ENCODE measurements at regions not wholly inside any gene's neighbourhood (a gene's known extent, or its start where the extent isn't known, plus 50 kb on each side); places are given as distances from the start of the nearest gene placed in this dataset.
"Not testable (repeated sequence)": the region's sequence is repeated elsewhere in the genome, so short reads cannot be mapped to it uniquely, and the experiment has no call there.

DNA sequence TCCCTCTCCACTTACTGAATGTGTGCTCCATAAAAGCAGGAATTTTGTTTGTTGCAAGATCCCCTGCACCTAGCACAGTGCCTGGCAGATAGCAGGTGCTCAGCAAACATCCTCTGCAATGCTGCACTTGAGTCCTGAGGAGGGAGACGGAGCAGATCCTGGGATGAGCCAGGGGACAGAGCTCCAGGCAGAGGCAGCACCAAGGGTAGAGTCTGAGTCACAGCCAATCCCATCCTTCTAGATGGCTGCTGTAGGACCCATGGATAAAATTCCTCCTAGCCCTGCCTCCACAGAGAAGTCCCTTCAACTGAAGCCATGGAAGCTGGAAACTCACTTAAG, 59.3 kb upstream of the SULF2 start:
- H3K27me3 Mint-ChIP-seq (ENCODE audit: low read depth in 3 of 3), result peaks cover 5 to 22% (median 7%) of the 10 kb centered on the region in 3 donors
- not testable (repeated sequence) for H3K9ac ChIP-seq (ENCODE audit: insufficient read depth, low read length, poor library complexity, severe bottlenecking); H3K27ac Mint-ChIP-seq

DNA sequence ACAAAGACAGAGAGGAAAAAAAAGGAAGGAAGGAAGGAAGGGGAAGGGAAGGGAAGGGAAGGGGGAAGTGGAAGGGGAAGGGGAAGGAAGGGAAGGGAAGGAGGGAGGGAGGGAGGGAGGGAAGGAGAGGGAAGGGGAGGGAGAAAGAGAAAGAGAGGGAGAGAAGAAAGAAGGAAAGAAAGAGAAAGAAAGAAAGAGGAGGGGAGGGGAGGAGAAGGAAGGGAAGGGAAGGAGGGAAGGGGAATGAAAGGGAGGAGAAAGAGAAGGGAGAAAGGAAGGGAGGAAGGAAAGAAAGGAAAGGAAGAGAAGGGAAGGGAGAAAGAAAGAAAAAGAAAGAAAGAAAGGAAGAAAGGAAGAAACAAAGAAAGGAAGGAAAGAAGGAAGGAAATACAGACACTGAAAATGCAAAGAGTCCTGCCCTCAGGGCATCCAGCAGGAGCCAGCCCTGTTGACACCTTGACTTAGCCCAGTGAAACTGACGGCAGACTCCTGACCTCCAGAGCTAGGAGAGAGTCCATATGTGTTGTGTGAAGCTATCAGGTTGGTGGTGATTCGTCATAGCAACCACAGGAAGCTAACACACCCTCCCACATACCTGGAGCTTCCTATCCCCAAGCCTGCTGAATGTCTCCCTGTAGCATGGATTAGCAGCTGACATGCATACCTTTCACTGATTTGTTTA, 58.7 kb upstream of the SULF2 start:
- intact Hi-C loops (cut with micrococcal nuclease), result no loop called here
- Mint-ChIP-seq H3K4me3 (no peak overlapping the region), H3K36me3 (no peaks in the 10 kb centered on the region), H3K27me3 (ENCODE audit: low read depth in 3 of 3) (peaks cover 5 to 20% (median 7%) of the 10 kb centered on the region in 3 donors), H3K9me3 (peaks cover 0 to 1% (median 0%) of the 10 kb centered on the region in 7 donors), H3K27ac (peak overlapping the region in 2 of 7 donors; percentile 20 to 53), H3K4me1 (peaks cover 2% of the 10 kb centered on the region)
- Histone ChIP-seq H3K4me1 (ENCODE audit: control insufficient read depth in 1 of 2, insufficient read depth in 2 of 2, low read length in 2 of 2) (no peaks in the 10 kb centered on the region), H3K79me2 (ENCODE audit: insufficient read depth, low read length) (no peaks in the 10 kb centered on the region), H3K27me3 (ENCODE audit: control insufficient read depth in 2 of 2, insufficient read depth in 2 of 2, low read length in 2 of 2) (no peaks in the 10 kb centered on the region), H3K4me2 (replicated peaks; ENCODE audit: extremely low read depth, low read length, poor library complexity, severe bottlenecking) (no peak overlapping the region), H3K27ac (ENCODE audit: low read depth in 1 of 2, low read length in 2 of 2) (no peak overlapping the region), H3K4me3 (replicated peaks in 1 of 3; ENCODE audit: low read depth in 2 of 3, low read length in 3 of 3) (no peak overlapping the region), H2AFZ (ENCODE audit: insufficient read depth, low read depth, low read length, poor library complexity, severe bottlenecking) (no peak overlapping the region), H3K9ac (ENCODE audit: insufficient read depth, low read length, poor library complexity, severe bottlenecking) (no peak overlapping the region), H4K20me1 (ENCODE audit: insufficient read depth, low read length) (no peaks in the 10 kb centered on the region), H3K36me3 (replicated peaks in 1 of 2; ENCODE audit: control insufficient read depth in 1 of 2, insufficient read depth in 2 of 2, low read length in 2 of 2) (no peaks in the 10 kb centered on the region), H3K9me3 (replicated peaks in 1 of 2; ENCODE audit: control insufficient read depth in 1 of 2, insufficient read depth in 1 of 2, low read length in 2 of 2) (no peaks in the 10 kb centered on the region)
- WGBS (ENCODE audit: insufficient coverage), result no CpG with 5 or more reads among the region's 2 CpGs
- TF ChIP-seq, protein P1, sequence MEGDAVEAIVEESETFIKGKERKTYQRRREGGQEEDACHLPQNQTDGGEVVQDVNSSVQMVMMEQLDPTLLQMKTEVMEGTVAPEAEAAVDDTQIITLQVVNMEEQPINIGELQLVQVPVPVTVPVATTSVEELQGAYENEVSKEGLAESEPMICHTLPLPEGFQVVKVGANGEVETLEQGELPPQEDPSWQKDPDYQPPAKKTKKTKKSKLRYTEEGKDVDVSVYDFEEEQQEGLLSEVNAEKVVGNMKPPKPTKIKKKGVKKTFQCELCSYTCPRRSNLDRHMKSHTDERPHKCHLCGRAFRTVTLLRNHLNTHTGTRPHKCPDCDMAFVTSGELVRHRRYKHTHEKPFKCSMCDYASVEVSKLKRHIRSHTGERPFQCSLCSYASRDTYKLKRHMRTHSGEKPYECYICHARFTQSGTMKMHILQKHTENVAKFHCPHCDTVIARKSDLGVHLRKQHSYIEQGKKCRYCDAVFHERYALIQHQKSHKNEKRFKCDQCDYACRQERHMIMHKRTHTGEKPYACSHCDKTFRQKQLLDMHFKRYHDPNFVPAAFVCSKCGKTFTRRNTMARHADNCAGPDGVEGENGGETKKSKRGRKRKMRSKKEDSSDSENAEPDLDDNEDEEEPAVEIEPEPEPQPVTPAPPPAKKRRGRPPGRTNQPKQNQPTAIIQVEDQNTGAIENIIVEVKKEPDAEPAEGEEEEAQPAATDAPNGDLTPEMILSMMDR (IDR thresholded peaks at IDR 0.05), result no peak
- no peak for DNase-seq

More for the DNA sequence above, 59.3 kb upstream of the SULF2 start:
- H3K27ac ChIP-seq (ENCODE audit: low read depth in 1 of 2, low read length in 2 of 2); H3K9me3 Mint-ChIP-seq; H3K36me3 ChIP-seq (replicated peaks in 1 of 2; ENCODE audit: control insufficient read depth in 1 of 2, insufficient read depth in 2 of 2, low read length in 2 of 2); H4K20me1 ChIP-seq (ENCODE audit: insufficient read depth, low read length); H3K4me1 ChIP-seq (ENCODE audit: control insufficient read depth in 1 of 2, insufficient read depth in 2 of 2, low read length in 2 of 2); H3K27me3 ChIP-seq (ENCODE audit: control insufficient read depth in 2 of 2, insufficient read depth in 2 of 2, low read length in 2 of 2); H3K4me3 Mint-ChIP-seq; H2AFZ ChIP-seq (ENCODE audit: insufficient read depth, low read depth, low read length, poor library complexity, severe bottlenecking); DNase-seq; H3K36me3 Mint-ChIP-seq; H3K79me2 ChIP-seq (ENCODE audit: insufficient read depth, low read length); H3K4me3 ChIP-seq (replicated peaks in 1 of 3; ENCODE audit: low read depth in 2 of 3, low read length in 3 of 3); intact Hi-C loops (cut with micrococcal nuclease); H3K4me1 Mint-ChIP-seq; H3K4me2 ChIP-seq (replicated peaks; ENCODE audit: extremely low read depth, low read length, poor library complexity, severe bottlenecking); H3K9me3 ChIP-seq (replicated peaks in 1 of 2; ENCODE audit: control insufficient read depth in 1 of 2, insufficient read depth in 1 of 2, low read length in 2 of 2): not testable (repeated sequence)
- 100% methylated on average over 1 of the region's 1 CpG for WGBS (ENCODE audit: insufficient coverage)

DNA sequence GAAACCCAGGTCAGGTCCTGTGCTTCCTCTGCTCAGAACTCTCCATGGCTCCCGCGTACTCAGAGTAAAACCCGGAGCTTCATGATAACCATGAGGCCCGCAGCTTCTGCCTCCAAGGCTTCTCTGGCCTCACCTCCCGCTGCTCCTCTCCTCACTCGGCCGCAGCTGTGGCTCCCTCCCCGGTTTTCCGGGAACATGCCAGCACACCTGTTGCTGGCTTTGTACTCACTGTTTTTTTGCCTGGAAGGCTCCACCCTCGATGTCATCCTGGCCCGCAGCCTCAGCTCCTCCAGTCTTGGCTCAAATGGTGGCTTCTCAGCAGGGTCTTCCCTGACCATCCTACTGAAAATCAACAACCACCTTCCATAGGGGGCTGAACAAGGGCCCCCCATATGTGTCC, 57.7 kb upstream of the SULF2 start:
- H3K27ac ChIP-seq (ENCODE audit: low read depth in 1 of 2, low read length in 2 of 2); H3K9me3 Mint-ChIP-seq; H2AFZ ChIP-seq (ENCODE audit: insufficient read depth, low read depth, low read length, poor library complexity, severe bottlenecking); H3K9me3 ChIP-seq (replicated peaks in 1 of 2; ENCODE audit: control insufficient read depth in 1 of 2, insufficient read depth in 1 of 2, low read length in 2 of 2); H3K4me1 ChIP-seq (ENCODE audit: control insufficient read depth in 1 of 2, insufficient read depth in 2 of 2, low read length in 2 of 2); H3K4me2 ChIP-seq (replicated peaks; ENCODE audit: extremely low read depth, low read length, poor library complexity, severe bottlenecking); H3K9ac ChIP-seq (ENCODE audit: insufficient read depth, low read length, poor library complexity, severe bottlenecking); H3K79me2 ChIP-seq (ENCODE audit: insufficient read depth, low read length); H3K36me3 ChIP-seq (replicated peaks in 1 of 2; ENCODE audit: control insufficient read depth in 1 of 2, insufficient read depth in 2 of 2, low read length in 2 of 2); H3K4me3 ChIP-seq (replicated peaks in 1 of 3; ENCODE audit: low read depth in 2 of 3, low read length in 3 of 3); H3K36me3 Mint-ChIP-seq; H4K20me1 ChIP-seq (ENCODE audit: insufficient read depth, low read length); H3K27me3 ChIP-seq (ENCODE audit: control insufficient read depth in 2 of 2, insufficient read depth in 2 of 2, low read length in 2 of 2); DNase-seq; intact Hi-C loops (cut with micrococcal nuclease); H3K4me3 Mint-ChIP-seq; H3K4me1 Mint-ChIP-seq: not testable (repeated sequence)
- H3K27me3 Mint-ChIP-seq (ENCODE audit: low read depth in 3 of 3), result peaks cover 5 to 20% (median 7%) of the 10 kb centered on the region in 3 donors
- peak overlapping the region in 2 of 7 donors; percentile 38 to 39 for H3K27ac Mint-ChIP-seq
- 98% methylated on average over 5 of the region's 11 CpGs for WGBS (ENCODE audit: insufficient coverage)

DNA sequence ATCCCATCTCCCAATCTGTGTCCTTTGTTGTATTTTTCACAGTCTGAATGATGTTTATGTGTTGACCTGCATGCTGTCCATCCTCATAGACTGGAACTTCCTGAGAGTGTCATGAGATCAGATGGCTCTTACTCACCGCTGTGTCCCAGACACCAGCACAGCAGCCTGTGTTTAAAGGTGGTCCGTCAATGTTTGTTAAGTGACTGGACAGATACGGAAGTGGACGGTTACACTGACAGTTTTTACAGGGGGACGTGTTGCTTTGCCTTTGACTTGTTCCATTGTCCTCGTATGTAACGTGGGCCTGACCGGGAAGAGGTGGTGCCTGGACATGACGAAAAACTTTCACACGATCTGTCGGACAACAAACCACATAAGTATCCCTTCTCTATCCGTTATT, 56.7 kb upstream of the SULF2 start:
- intact Hi-C loops (cut with micrococcal nuclease); H3K9me3 Mint-ChIP-seq: not testable (repeated sequence)
- WGBS (ENCODE audit: insufficient coverage), result 94% methylated on average over 8 of the region's 12 CpGs

More for the DNA sequence above, 56.7 kb upstream of the SULF2 start:
- not testable (repeated sequence) for H3K4me3 Mint-ChIP-seq; DNase-seq; H2AFZ ChIP-seq (ENCODE audit: insufficient read depth, low read depth, low read length, poor library complexity, severe bottlenecking); H3K27ac ChIP-seq (ENCODE audit: low read depth in 1 of 2, low read length in 2 of 2); H3K9ac ChIP-seq (ENCODE audit: insufficient read depth, low read length, poor library complexity, severe bottlenecking); H3K79me2 ChIP-seq (ENCODE audit: insufficient read depth, low read length); H3K4me3 ChIP-seq (replicated peaks in 1 of 3; ENCODE audit: low read depth in 2 of 3, low read length in 3 of 3); H3K36me3 ChIP-seq (replicated peaks in 1 of 2; ENCODE audit: control insufficient read depth in 1 of 2, insufficient read depth in 2 of 2, low read length in 2 of 2); H3K27me3 ChIP-seq (ENCODE audit: control insufficient read depth in 2 of 2, insufficient read depth in 2 of 2, low read length in 2 of 2); H4K20me1 ChIP-seq (ENCODE audit: insufficient read depth, low read length); H3K9me3 ChIP-seq (replicated peaks in 1 of 2; ENCODE audit: control insufficient read depth in 1 of 2, insufficient read depth in 1 of 2, low read length in 2 of 2); H3K4me2 ChIP-seq (replicated peaks; ENCODE audit: extremely low read depth, low read length, poor library complexity, severe bottlenecking); H3K4me1 Mint-ChIP-seq; H3K4me1 ChIP-seq (ENCODE audit: control insufficient read depth in 1 of 2, insufficient read depth in 2 of 2, low read length in 2 of 2); H3K36me3 Mint-ChIP-seq
- Mint-ChIP-seq H3K27ac (peak overlapping the region in 1 of 7 donors; percentile 1), H3K27me3 (ENCODE audit: low read depth in 3 of 3) (peaks cover 7 to 22% (median 7%) of the 10 kb centered on the region in 3 donors)

Measured in CD14-positive monocyte (primary cell).